K562 (cell line): ENCODE measurements at regions not wholly inside any gene's neighbourhood (a gene's known extent, or its start where the extent isn't known, plus 50 kb on each side); places are given as distances from the start of the nearest gene placed in this dataset.

Experiments
- CCAR2 ChIP-seq: fragments of 200-400 bp; formaldehyde crosslinking; IDR thresholded peaks from 2 replicates; pipeline ENCODE4 v1.6.1; 2017; ENCODE audit warnings: mild to moderate bottlenecking, low read depth, low read length
- CTCF ChIP-seq, 3 experiments: IDR thresholded peaks in 2 of 3; conservative IDR thresholded peaks in 1 of 3; 2 replicates each; pipeline ENCODE4 v1.5.1; 2011 to 2012; ENCODE audit warnings: low read length in 3 of 3, mild to moderate bottlenecking in 3 of 3, control low read depth in 2 of 3, improper control_type of control experiment in 1 of 3, inconsistent platforms in 1 of 3, low read depth in 1 of 3, mixed read lengths in 1 of 3, moderate library complexity in 1 of 3; ENCODE audit not compliant: insufficient read depth in 2 of 3
- HDAC6 ChIP-seq: IDR thresholded peaks from 2 replicates; pipeline ENCODE4 v1.6.1; 2012; ENCODE audit warnings: low read depth, mild to moderate bottlenecking, control low read depth, inconsistent platforms, low read length, moderate library complexity
- NR3C1 ChIP-seq: sonication (generic); formaldehyde crosslinking; IDR thresholded peaks from 2 replicates; pipeline ENCODE4 v1.8.1; 2022; ENCODE audit warnings: missing genetic modification reagents
- RAD51 ChIP-seq: fragments of 450-650 bp; IDR thresholded peaks from 2 replicates; pipeline ENCODE4 v1.7.1; 2016; ENCODE audit warnings: low read depth, mild to moderate bottlenecking, borderline replicate concordance
- SP1 ChIP-seq: sonication (generic); formaldehyde crosslinking; IDR thresholded peaks from 2 replicates; pipeline ENCODE4 v1.8.1; 2022; ENCODE audit warnings: mild to moderate bottlenecking, missing genetic modification reagents
- ZNF445 ChIP-seq: fragments of 250-450 bp; sonication (Bioruptor Pico); IDR thresholded peaks from 2 replicates; pipeline ENCODE4 v1.4.0; 2020; ENCODE audit warnings: low read depth, mild to moderate bottlenecking, moderate library complexity

- no peak for TF ChIP-seq CCAR2
- no peak for TF ChIP-seq CTCF (IDR thresholded peaks at IDR 0.05 in 2 of 3, conservative IDR thresholded peaks at IDR 0.05 in 1 of 3; ENCODE audit: insufficient read depth in 2 of 3, low read depth in 1 of 3, low read length in 3 of 3)
- no peak for TF ChIP-seq HDAC6
- TF ChIP-seq RAD51, result no peak
- no peak for TF ChIP-seq NR3C1 (CRISPR knock-in tag)
- no peak for TF ChIP-seq SP1 (CRISPR knock-in tag)
- TF ChIP-seq ZNF445 (CRISPR knock-in tag), result no peak
Measured at GRCh38 chr12:3975652-3976051, 102.5 kb upstream of the PARP11 start.
